HG02798 (cell line): ENCODE measurements at regions not wholly inside any gene's neighbourhood (a gene's known extent, or its start where the extent isn't known, plus 50 kb on each side); places are given as distances from the start of the nearest gene placed in this dataset.
A peak's percentile ranks its signal among the peaks of the same experiment; 100 is the strongest.

ENCODE experiments used
- ATAC-seq: cut with Tn5 transposase; IDR thresholded peaks from one replicate; pipeline ENCODE4 v1.9.1; 2021; ENCODE audit warnings: mild to moderate bottlenecking; ENCODE audit not compliant: unreplicated experiment, poor library complexity

DNA sequence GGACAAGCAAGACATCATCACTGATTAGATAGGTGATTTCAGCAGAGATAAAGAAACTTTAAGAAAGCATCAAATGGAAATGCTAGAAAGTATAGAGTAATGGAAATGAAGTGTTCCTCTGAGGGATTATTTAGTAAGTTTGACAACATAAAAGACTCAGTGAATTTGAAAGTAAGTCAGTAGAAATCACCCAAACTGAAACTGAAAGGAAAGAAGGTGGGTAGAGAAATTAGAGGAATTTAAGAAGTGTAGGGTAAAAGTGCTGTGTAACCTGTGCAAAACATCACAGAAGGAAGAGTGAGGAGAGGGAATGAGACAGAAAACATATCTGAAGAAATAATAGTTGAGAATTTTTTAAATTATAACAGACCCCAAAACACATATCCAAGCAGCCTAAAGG lies 343.1 kb downstream of the CBLN2 start:
- peak; percentile 57 for ATAC-seq

DNA sequence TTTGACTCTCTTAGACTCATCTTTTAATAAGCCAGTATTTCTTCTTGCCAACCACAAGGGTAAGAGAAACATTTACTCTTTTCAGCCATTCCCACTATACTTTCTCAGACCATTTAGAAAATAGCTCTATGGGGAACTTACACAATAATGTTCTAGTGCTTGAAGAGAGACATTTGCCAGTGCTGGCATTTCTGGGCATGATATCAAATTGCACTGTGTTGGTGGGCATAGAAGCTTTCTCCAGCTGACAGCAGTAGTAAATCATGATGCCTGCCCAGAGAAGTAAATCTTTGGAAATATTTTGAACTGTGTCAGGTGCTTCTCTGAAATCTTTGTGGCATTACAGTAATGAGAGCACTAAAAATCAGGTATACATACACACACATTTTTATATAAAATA lies 346.6 kb downstream of the CBLN2 start:
- ATAC-seq: no peak

DNA sequence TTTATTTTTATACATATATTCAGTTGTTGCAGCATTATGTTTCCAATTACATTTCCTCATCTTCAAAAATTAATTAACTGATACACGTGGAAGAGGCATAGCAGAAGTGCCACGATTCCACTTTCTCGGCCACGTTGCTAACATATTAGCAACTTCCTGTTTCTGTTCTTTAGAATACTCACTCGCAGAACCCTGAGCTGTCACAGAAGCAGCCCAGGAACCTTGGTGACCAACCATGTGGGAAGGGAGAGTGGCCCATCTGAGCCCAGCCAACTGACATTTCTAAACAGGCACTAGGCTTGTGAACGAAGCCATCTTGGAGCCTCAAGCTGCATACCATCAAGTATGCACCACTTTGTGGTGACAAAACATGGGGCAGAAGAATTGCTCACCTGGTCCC lies 350.1 kb downstream of the CBLN2 start:
- no peak for ATAC-seq

DNA sequence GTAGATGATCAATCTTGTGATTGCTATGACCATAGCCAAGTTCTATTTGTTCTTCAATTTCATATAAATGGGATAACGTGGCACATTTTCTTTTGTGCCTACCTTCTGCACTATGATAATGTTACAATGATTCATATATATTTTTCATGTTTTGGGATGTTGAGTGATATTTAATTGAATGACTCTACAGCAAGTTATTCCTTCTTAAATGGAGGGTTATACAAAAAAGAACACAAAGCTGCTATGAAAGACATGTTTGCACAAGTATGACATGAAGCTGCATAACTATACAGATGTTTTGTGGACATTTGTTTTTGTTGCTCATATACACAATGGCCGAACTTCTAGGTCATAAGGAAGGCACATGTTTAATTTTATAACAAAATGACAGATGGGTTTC lies 356.2 kb downstream of the CBLN2 start:
- no peak for ATAC-seq

DNA sequence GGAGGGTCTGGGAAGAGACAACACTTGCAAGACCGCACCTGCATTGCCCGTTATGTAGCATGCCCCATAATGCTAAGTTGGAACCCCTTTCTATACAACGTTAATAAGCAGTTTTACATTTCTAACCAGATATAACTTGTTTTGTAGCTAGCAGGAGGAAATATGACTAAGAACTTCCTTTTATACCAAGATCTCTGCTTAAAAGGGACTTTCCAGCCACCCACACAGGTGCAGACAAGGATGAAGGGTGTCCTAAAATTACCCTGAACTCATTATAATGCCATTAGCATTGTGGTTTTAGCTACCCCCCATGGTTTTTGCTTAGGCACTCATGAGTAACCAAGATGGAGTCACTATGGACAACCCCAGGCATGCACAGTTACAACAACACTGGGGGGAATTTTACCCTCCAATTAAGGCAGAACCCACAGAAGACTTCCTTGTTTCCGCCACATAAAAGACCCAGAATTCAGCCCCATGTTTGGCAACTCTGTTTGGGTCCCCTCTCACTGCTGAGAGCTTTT lies 362.8 kb downstream of the CBLN2 start:
- peak; percentile 77 for ATAC-seq

DNA sequence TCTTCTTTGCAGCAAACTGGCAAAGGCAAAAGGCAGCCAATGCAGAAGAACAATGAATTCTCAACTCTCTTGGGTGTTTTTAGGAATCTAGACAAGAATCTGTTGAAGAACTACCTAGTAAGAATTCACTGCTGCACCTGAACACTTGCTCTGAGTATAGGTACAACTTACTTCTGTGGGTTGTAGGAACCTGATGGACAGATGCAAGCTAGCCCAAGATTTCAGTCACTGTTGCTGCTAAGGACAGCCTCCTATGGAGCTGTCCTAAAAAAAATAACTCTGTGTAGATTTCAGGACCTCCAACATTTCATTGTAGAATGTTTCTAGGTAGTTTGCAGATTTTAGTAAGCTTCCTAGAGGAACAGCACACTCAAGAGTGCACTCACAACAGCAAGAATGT lies 363.5 kb downstream of the CBLN2 start:
- no peak for ATAC-seq

DNA sequence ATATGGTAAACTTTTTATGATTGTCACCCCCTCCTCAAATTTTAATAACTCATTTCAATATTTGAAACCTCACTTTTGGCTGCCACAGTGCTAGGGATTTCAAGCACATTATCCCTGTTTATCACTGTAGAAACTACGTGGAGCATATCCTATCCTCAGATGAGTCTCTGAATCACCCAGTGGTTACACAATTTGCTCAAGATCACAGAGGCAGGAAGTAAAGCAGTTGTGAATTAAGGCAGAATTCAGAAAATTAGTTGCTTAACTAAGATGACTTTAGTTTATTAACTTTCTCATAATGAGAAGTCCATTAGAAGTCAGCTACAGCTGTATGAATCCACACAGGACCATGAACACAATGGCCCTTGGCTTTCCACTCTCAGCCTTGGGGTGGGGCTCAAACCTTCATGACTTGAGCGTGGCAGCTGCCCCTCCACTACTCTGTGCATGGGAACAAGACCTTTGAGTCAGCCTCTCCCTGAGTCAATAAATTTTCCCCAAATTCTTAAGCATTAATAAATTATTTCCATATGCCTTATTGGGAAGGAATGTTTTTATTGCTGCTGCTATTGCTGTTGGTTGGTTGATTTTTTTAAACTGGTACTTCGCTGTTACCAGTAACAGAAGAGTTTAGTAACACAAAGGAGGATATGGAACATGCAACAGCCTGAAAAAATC lies 369.0 kb downstream of the CBLN2 start:
- no peak for ATAC-seq

DNA sequence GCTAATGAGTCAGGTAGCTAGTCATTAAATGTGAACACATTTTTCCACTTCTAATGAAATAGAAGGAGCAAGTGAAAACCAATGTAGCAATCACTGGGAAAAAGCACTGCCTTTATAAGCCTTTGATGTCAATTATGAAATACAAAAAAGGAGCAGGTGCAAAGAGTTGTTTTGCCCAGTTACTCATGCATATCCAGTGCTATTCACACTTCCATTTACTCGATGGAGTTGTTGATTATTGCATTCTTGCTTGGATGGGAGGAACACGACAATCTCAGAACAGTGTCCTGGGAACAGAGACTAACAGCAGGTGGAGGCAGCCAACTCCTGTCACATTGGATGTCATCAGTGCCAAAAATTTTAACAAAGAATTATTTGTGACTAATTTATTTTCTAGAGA lies 372.5 kb downstream of the CBLN2 start:
- ATAC-seq: no peak

DNA sequence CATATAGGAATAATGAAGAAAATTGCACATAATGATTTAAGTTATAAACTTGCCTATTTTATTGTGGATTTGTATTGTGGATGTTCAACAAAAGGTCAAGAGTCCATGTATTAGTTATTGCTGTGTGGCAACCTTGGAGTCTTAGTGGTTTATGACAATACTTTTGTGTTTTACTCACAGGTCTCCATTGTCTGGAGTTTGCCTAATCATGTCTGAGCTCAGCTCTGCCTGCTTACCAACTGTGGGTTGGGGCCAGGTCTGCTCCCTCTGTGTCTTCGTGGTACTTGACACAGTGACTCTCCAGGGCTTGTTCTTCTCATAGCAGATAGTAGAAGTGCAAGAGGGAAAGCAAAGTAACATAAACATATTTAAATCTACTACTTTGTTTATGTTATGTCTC lies 382.5 kb downstream of the CBLN2 start:
- no peak for ATAC-seq

DNA sequence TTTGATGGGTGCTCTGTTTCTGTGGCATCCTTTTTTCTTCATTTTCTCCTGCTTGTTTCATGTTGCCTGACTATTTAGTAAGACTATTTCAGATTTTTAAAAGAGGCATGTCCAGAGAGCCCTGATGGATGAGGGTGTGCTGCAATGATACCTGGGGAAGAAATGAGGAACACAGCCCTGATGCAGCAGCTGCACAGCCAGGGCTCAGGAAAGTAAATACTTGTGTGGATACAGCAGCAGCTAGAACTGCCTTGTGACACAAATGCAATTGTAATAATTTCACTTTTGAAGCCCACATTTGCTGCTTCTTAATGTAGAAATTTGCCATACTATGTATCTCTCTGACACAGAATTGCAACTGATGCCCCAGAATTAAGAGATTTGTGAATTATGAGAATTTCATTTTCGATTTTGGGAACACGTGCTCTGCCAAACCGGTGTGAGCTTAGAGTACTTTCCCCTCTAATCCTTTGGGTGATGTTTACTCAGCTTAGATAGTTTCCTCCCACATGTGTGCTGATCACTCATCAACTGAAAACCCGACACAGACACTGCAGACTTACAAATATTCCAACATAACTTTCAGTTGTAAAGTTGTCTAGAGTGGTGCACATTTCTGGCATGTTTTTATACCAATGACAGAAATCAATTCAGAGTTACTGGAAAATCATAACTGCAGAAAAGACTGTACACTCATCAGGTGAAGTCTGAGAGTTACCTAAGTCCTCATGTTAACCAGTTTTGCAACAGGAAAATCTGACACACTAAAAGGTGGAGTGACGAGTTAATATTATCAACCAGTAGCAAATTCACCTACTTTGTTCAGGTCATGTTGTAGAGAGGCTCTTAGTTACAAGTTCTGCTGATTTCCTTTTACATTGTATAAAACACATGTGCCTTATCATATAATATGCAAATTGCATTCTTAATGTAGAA lies 383.4 kb downstream of the CBLN2 start:
- ATAC-seq: peak; percentile 66

DNA sequence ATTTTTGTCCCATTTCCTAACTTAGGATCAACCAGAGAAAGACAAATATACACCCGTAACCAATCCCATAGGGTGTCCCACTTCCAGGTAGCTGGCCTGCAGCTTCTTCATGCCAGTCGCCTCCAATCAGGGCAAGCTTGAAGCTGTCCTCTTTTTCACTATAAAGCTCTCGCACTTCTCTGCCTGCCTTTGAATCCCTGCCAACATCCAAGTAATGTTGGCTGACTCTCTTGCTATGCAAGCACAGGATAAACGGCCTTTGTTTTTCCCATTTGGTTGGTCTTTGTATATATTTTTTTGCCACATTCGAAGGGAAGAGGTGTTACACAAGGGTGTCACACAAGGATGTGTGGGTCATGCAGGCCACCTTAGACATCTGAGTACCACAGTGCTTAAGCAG lies 388.8 kb downstream of the CBLN2 start:
- no peak for ATAC-seq

DNA sequence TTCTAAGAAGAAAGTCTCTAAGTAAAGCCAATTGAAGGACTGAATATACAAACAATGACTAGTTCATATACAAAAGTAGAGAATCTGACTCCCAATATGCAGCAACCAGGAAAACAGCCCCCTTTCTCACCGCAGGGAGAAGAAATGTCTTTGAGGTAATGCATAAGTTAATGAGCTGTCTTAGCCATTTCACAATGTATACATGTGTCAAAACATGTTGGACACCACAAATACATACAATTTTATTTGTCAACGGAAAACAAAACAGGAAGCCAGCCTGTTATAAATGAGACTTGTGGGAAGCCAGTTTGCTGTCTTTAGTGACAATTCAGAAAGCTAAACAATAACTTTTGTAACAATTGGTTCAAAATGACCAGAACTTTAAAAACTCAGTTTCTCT lies 389.2 kb downstream of the CBLN2 start:
- no peak for ATAC-seq

DNA sequence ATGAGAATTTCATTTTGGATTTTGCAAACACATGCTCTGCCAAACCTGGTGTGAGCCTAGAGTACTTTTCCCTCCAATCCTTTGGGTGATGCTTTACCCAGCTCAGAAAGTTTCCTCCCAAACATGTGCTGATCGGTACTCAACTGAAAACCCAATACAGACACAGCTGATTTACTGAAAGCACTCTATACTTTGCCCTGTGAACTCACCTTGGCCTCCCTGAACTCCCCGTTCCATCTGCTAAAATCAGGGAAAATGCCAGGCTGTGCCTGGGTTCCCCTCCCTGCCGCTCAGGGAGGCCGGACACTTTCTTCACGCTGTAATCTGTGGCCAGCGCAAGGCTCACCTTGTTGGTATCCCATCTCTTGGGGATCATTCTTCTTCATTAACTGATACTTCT lies 391.2 kb downstream of the CBLN2 start:
- no peak for ATAC-seq

DNA sequence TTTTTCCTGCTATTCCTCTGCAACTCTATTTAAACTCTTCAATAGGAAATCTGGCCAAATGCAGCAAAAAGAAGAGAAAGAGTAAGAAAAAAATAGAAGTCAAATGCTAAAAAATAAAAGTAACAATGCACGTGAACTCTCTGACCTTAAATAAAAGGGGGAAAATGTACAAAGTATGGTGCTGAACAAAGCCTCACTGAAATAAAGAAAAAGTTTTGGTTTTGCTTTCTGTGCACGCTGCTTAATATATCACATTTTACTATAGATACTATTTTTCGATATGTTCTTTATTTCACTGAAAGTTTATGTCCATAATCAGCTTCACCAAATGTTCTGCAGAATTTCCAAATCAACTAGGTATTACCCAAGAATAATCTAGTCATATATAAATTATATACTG lies 396.3 kb downstream of the CBLN2 start:
- no peak for ATAC-seq

DNA sequence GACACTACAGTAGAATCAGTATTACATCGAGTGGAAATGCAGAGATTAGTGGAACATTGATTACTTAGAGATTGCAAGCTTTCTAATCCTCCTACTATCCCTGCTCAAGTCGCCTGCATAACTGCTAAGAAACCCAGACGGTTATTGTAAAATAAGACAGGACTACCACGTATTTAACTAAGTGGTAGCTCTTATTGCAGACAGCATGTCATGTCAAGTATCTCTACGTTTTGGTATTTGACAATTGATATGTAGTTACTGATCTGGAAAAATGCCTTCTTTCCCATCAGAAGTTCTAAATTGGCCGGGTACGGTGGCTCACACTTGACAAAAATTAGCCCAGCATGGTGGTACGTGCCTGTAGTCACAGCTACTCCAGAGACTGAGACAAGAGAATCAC lies 404.1 kb downstream of the CBLN2 start:
- ATAC-seq: no peak

DNA sequence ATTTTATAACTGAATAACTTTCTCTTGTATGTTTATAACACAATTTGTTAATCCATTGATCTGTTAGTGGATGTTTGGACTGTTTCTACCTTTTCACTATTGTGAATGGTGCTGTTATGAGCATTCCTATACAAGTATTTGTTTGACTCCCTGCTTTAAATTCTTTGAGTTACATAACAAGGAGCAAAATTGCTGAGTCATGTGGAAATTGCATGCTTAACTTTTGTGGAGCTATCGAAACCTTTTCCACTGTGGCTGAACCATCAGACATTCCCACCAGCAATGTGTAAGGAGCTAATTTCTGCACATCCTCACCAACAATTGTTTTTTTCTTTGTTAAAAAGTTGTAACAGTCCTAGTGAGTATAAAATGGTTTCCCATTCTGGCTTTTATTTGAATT lies 415.5 kb downstream of the CBLN2 start:
- ATAC-seq: no peak

DNA sequence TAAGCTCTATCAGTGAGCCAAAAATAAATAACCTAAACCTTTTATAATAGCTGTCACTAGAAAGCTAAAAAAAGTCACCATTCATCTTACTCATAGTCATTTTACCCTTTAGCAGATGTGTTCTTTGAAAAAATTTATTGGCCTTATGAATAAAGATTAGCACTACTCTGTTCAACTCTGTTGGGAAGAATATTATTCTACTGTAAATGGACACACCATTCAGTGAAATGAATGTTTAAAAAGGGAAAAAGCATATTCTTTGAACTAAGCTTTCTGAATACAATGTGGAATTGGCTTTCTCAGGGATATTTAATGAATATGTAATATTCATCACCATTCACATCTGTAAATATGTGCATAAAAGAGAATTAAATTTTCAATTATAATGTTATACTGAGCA lies 422.0 kb downstream of the CBLN2 start:
- no peak for ATAC-seq

DNA sequence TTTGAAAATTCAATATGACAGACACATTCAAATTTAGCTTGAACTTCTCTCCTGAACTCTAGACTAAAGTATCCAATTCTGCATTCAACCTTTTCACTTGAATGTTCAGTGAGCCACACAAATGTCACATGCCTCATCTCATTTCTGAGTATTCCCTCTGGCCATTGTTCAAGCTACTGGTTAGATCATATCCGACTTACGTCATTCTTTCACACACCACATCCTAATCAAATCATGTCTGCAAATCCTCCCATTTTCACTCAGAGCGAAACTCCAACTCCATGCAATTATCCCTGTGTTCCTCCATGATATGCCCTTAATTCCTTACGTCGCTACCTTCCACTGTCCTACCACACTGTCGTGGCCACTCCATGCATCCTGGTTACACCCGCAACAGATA lies 425.1 kb downstream of the CBLN2 start:
- ATAC-seq: no peak

DNA sequence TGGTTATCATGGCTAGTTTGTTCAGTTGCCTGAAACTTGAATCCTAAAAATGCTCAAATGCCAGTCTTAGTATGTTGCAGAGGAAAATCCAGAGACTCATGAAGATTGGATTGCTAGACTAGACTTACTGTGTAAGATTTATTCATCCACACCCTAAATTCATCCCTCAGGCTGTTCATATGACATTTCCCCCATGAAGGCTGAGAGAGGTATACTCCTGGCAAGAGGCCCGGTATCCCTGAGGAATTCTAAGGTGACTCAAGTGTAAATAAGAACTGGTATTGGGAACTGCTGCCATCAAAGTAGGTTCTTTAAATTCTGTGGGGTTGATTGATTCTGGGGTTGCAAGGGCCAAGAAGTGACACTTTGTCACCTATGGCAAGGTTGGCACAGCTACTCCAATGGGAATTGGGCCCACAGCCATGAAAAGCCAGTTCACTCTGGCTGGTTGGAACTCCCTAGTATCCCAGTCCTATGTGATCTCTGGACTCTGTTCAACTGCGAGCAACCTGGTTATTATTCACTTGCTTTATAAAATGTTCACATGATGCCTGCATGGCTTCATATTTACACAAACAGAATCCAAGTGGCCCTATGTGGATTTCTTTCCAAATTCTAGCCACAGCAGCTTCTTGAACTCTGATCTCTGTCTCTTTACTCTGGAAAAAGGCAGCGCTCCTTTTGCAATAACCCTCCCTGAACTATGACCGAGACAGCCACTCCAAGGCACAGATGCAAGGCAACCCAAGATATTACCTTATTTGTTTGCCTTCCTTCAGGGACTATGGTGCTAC lies 429.1 kb downstream of the CBLN2 start:
- no peak for ATAC-seq

DNA sequence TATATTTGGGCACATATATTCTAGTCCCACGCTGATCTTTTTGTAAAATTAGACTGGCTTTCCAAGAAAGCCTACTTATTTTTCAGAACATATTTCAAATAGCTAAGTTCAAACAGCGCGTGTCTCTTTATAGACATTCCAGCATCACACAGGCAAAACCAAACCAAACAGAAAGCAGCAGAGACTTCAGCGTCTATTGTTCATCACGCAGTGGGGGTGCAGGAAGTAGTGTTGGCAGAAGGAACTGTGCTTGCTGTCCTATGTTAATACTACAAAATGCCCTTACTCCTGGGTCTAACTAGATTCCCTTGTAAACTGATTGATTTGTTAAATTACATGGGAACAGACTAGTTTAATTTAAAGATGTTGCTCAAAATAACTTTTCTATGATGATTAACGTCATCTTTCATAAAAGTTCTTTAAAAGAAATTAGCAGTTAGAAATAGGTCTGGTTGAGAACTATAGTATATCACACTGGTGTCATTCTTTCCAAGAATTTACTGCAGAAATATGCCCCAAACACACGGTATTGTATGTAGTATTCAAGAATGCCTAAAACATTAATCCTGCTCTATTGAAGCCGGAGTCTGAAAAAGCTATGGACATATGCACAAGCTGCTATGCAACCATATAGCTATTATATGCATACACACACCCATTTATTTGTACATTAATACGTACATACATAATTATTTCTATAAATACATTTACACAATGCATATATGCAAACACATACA lies 436.3 kb downstream of the CBLN2 start:
- ATAC-seq: no peak
